HFFc6 (cell line): ENCODE measurements at regions not wholly inside any gene's neighbourhood (a gene's known extent, or its start where the extent isn't known, plus 50 kb on each side); places are given as distances from the start of the nearest gene placed in this dataset.

Experiments
- DNase-seq: peaks from one replicate; pipeline ENCODE4 v3.0.0-alpha.2; 2018
- H3K27ac Mint-ChIP-seq: 2 replicates; pipeline ENCODE4 v1.8.0; 2020; ENCODE audit warnings: mild to moderate bottlenecking, mixed read lengths
- H3K27me3 Mint-ChIP-seq: 2 replicates; pipeline ENCODE4 v1.8.0; 2021; ENCODE audit warnings: mild to moderate bottlenecking, moderate library complexity, mixed read lengths; ENCODE audit not compliant: insufficient read depth
- H3K36me3 Mint-ChIP-seq: 2 replicates; pipeline ENCODE4 v1.8.0; 2021; ENCODE audit warnings: low read depth, mixed read lengths
- H3K4me1 Mint-ChIP-seq: 2 replicates; pipeline ENCODE4 v1.8.0; 2020; ENCODE audit warnings: low read depth, mixed read lengths
- H3K4me3 Mint-ChIP-seq: 2 replicates; pipeline ENCODE4 v1.8.0; 2020; ENCODE audit warnings: mild to moderate bottlenecking, moderate library complexity, mixed read lengths
- H3K9me3 Mint-ChIP-seq: 2 replicates; pipeline ENCODE4 v1.8.0; 2020; ENCODE audit warnings: mild to moderate bottlenecking, mixed read lengths
- CTCF ChIP-seq: fragments of 200-600 bp; sonication (generic); IDR thresholded peaks from 2 replicates; pipeline ENCODE4 v1.5.0; 2021; ENCODE audit warnings: antibody characterized with exemption, mild to moderate bottlenecking

- Mint-ChIP-seq H3K36me3 (no peaks in the 10 kb centered on the region), H3K9me3 (no peaks in the 10 kb centered on the region), H3K27me3 (no peaks in the 10 kb centered on the region; the same call in 1 of the 2 replicates), H3K27ac (no peak overlapping the region), H3K4me1 (no peaks in the 10 kb centered on the region), H3K4me3 (no peak overlapping the region)
- TF ChIP-seq CTCF = no peak
- no peak for DNase-seq
Measured at GRCh38 chr9:7297521-7297920, 502.1 kb downstream of the DMAC1 start.

- H3K27ac Mint-ChIP-seq = no peak overlapping the region
- no peaks in the 10 kb centered on the region for H3K4me1 Mint-ChIP-seq
- H3K36me3 Mint-ChIP-seq = no peaks in the 10 kb centered on the region
- peaks cover 2% of the 10 kb centered on the region for H3K27me3 Mint-ChIP-seq
- no peak overlapping the region for H3K4me3 Mint-ChIP-seq
- DNase-seq = no peak
- no peak for TF ChIP-seq CTCF
- H3K9me3 Mint-ChIP-seq = no peaks in the 10 kb centered on the region
Measured at GRCh38 chr9:7293091-7293490, 506.5 kb downstream of the DMAC1 start.

GRCh38 chr9:7289773-7290172 is 509.8 kb downstream of the DMAC1 start:
- H3K4me3 Mint-ChIP-seq = no peak overlapping the region
- H3K27me3 Mint-ChIP-seq = peaks cover 2% of the 10 kb centered on the region; the same call in 1 of the 2 replicates
- no peak for TF ChIP-seq CTCF
- DNase-seq = no peak
- no peaks in the 10 kb centered on the region for H3K4me1 Mint-ChIP-seq
- H3K9me3 Mint-ChIP-seq = no peaks in the 10 kb centered on the region
- H3K36me3 Mint-ChIP-seq = no peaks in the 10 kb centered on the region
- no peak overlapping the region for H3K27ac Mint-ChIP-seq

GRCh38 chr9:7287986-7288385 is 511.6 kb downstream of the DMAC1 start:
- Mint-ChIP-seq H3K36me3 (no peaks in the 10 kb centered on the region), H3K4me1 (no peaks in the 10 kb centered on the region), H3K4me3 (no peak overlapping the region), H3K27ac (no peak overlapping the region), H3K27me3 (peaks cover 2% of the 10 kb centered on the region; the same call in 1 of the 2 replicates), H3K9me3 (no peaks in the 10 kb centered on the region)
- no peak for DNase-seq
- no peak for TF ChIP-seq CTCF

- Mint-ChIP-seq H3K27ac (no peak overlapping the region), H3K36me3 (no peaks in the 10 kb centered on the region), H3K9me3 (peaks cover 5% of the 10 kb centered on the region; the same call in 1 of the 2 replicates), H3K27me3 (peaks cover 2% of the 10 kb centered on the region; the same call in 1 of the 2 replicates), H3K4me1 (no peaks in the 10 kb centered on the region), H3K4me3 (no peak overlapping the region)
- DNase-seq = no peak
- TF ChIP-seq CTCF = no peak
Measured at GRCh38 chr9:7287065-7287464, 512.5 kb downstream of the DMAC1 start.

GRCh38 chr9:7286101-7286500 is 513.5 kb downstream of the DMAC1 start:
- peaks cover 2% of the 10 kb centered on the region; the same call in 1 of the 2 replicates for H3K27me3 Mint-ChIP-seq

More at GRCh38 chr9:7286101-7286500, 513.5 kb downstream of the DMAC1 start:
- no peak for DNase-seq
- no peaks in the 10 kb centered on the region for H3K4me1 Mint-ChIP-seq
- H3K4me3 Mint-ChIP-seq = no peak overlapping the region
- no peak for TF ChIP-seq CTCF
- no peak overlapping the region for H3K27ac Mint-ChIP-seq
- no peaks in the 10 kb centered on the region for H3K36me3 Mint-ChIP-seq
- H3K9me3 Mint-ChIP-seq = peaks cover 5% of the 10 kb centered on the region; the same call in 1 of the 2 replicates
